Stimulated activated CD8-positive, alpha-beta memory T cell treated with anti-CD3 and anti-CD28 coated beads, Interleukin-15, amount 100 ng/mL, for 48 hours (primary cell): ENCODE measurements at regions not wholly inside any gene's neighbourhood (a gene's known extent, or its start where the extent isn't known, plus 50 kb on each side); places are given as distances from the start of the nearest gene placed in this dataset.
"Not testable (repeated sequence)": the region's sequence is repeated elsewhere in the genome, so short reads cannot be mapped to it uniquely, and the experiment has no call there.

Source experiments
- DNase-seq, 2 donors: peaks; one replicate each; pipeline ENCODE4 v3.0.0-alpha.2; 2020; ENCODE audit warnings: low read depth in 2 of 2

DNA sequence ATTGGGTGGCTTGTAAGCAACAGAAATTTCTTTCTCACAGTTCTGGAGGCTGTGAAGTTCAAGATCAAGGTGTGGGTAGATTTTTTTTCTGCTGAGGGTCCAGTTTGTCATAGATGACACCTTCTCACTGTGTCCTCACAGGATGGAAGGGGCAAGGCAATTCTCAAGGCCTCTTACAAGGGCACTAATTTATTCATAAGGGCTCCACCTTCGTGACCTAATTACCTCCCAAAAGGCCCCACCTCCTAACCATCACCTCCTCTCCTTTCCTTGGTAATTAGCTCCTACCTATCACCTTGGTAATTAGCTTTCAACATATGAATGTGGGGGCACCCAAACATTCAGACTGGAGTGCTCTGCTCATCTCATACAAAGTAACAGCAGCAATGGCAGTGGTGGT is 92.3 kb upstream of the CD44 start:
- DNase-seq: no peak

DNA sequence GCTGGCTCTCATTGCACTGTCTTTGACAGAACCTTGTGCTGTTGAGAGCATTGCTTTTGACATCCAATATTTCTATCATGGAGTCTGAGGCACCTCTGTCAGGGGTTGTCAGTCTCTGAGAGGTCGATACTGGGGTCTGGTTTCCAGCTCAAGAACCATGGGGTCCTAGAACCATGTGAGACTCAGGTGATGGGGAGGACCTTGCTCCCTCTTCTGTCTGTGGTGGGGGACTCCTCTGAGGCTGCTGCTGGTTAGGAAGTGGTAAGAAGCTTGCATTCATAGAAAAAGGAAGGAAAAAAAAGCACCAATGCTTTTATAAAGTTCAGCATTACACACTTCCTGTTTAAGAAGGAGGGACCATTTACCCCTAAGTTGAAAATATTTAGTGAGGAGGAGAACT is 91.8 kb upstream of the CD44 start:
- no peak for DNase-seq

DNA sequence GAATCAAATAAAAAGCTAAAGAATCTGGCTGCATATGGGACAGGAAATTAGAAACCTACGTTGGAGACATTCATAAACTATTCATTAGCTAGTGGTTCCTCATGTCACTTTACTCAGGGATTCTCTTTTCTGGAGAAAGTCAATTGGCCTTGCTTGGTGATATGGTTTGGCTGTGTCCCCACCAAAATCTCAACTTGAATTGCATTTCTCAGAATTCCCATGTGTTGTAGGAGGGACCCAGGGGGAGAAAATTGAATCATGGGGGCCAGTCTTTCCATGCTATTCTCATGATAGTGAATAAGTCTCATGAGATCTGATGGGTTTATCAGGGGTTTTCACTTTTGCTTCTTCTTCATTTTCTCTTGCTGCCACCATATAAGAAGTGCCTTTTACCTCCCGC is 91.2 kb upstream of the CD44 start:
- DNase-seq: no peak

DNA sequence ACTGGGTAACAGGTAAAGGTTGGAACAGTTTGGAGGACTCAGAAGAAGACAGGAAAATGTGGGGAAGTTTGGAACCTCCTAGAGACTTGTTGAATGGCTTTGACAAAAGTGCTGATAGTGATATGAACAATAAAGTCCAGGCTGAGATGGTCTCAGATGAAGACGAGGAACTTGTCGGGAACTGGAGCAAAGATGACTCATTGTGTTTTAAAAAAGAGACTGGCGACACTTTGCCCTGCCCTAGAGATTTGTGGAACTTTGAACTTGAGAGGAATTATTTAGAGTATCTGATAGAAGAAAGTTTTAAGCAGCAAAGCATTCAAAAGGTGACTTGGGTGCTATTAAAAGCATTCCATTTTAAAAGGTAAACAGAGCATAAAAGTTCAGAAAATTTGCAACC is 90.6 kb upstream of the CD44 start:
- not testable (repeated sequence) for DNase-seq

DNA sequence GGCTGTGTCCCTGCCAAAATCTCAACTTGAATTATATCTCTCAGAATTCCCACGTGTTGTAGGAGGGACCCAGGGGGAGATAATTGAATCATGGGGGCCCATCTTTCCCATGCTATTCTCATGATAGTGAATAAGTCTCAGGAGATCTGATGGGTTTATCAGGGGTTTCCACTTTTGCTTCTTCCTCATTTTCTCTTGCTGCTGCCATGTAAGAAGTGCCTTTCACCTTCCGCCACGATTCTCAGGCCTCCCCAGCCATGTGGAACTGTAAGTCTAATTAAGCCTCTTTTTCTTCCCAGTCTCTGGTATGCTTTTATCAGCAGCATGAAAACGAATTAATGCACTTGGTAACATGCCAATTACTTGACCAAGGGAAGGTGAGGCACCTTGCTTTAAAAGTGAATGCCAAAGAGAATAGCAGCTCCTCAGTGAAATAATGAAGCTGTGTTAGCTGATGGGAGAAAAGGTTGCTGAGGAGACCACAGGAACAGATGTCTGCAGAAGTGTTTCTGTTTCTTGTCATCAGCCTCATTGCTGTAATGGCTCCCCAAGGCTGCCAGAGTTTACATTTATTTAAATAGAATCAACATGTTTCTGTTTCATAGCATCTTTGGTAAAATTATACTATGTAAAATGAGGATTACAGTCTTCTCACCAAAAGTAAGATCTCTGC is 89.0 kb upstream of the CD44 start:
- DNase-seq: no peak

DNA sequence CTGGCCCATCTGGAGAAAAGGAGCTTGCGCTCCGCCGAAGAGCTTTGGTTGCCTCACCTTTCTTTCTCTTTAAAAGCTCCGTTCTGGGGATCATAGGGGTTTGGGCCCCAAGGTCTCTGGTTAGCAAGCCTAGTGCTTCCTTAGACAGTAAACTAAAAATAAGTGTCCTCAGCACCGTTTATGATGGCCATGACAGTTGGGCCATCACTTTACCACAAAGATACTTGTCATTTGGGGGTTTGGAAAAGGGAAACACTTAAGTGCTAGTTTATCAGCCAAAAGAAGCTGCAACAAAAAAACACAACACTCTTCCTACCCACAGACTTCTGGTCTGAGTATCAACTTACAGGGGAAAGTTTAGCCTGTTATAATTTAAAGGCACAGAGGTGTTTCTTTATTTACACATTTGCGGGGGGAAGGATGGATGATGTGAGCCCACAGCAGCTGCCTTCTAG is 88.4 kb upstream of the CD44 start:
- DNase-seq: no peak

DNA sequence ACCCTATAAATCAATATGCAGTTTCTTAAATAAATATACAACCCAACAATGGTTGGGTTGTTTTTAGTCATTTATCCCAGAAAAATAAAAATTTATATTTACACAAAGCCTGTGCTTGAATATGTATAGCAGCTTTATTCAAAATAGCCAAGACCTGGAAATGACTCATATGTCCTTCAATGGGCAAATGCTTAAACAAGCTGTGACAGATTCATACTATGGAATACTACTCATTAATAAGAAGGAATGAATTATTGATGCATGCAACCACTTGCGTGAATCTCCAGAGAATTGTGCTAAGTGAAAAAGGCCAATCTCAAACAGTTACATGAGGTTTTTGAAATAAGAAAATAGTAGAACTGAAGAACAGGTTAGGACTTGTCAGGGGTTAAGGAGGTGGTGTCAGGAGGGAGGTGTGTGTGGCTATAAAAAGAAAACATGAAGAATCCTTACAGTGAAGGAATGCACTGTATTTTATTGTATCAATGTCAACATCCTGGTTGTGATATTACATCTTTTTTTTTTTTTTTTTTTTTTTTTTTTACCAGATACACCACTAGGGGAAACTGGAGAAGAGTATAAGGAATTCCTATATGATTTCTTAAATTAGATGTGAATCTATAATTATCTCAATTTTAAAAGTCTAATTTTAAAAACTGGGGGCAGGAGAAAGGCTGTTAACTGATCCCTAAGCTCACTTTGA is 82.4 kb upstream of the CD44 start:
- no peak for DNase-seq

DNA sequence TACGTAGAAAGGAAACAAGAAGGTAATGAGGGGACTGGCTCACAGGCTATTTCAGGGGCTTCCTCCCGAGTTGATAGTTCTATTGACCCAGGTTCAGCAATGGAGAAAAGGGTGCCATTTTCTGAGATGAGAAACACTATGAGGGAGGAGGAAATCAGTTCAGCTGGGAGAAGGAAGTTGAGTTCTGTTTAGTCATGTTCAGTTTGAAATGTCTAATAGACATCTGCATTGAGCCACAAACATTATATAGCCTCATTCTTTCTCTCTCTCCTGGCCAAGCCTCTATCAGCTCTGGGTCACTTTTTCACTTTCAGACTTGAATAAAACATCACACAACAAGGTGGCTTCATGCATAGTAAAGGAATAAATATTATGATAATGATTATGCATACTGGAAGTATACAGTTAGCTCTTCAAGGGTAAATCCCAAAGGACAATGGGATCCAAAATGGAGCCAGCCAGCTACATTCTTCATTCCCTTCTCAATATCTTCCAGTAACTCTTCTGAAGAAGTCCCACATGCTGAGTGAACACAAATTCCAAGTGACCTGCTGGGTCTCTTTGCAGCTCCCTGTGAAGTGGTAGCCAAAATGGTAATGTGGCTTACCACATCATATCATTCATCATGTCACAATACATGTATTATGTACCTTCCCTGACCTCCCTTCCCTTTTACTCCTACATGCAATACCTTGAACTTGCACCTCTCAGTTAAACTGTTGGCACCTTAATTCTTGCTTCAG is 80.9 kb upstream of the CD44 start:
- no peak for DNase-seq

DNA sequence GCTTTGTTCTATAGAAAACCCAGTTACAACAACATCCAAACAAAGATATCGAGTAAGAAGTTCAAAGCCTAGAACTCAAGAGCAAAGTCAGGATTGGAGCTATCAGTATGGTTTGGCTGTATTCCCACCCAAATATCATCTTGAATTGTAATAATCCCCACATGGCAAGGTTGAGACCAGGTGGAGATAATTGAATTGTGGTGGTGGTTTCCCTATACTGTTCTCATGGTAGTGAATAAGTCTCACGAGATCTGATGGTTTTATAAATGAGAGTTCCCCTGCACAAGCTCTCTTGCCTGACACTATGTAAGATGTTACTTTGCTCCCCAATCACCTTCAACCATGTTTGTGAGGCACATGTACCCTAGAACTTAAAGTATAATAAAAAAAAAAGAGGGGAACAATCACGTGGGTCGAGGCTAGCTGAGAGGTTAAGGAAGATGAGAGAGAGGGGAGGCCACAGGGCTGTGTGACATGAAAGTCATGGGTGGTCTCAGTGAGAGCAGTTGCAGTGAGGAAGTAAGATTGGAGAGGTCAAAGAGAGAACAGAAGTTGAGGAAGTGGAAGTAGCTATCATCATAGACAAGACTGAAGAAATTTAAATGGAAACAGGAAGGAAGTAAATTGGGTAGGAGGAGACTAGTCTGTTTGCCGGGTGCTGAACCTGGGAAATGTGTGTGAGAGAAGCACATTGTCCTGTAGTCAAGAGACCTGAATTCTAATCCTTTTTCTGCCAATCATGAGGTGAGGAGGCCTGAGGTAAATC is 80.1 kb upstream of the CD44 start:
- DNase-seq: no peak

DNA sequence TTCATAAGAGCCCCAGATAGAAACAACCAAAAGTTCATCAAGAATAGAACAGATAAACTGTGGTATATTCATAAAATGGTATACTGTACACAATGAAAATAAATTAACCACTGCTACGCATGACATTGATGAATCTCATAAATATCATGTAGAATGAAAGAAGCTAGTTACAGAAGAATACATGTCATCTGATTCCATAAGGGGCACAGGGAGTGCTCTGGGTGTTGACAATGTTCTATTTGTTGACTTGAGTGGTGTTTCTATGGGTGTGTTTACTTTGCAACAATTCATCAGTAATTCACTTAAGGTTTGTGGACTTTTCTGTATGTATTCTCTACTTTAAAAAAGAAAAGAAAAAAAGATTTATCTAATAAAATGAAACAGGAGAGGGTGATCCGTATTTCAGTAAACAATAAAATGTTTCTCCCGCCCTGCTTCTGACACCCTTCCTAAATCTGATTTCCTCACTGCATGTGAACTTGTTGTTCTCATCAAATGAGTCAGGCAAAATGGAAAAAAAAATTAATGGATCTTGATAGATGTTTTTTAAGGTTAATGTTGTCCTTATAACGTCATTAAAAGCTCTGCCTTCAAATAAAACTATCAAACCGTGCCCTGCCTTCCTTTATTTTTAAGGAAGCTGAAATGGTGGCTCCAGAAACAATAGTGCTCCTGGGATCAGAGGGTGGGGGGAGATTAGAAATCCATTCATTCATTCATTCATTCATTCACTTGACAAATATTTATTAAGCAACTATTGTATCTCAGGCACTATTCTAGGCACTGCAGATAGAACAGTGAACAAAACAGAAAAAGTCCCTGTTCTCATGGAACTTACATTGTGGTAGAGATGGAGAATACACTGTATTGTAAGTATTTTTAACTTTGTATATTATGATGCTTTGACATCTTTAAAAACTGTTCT is 77.2 kb upstream of the CD44 start:
- DNase-seq: no peak

DNA sequence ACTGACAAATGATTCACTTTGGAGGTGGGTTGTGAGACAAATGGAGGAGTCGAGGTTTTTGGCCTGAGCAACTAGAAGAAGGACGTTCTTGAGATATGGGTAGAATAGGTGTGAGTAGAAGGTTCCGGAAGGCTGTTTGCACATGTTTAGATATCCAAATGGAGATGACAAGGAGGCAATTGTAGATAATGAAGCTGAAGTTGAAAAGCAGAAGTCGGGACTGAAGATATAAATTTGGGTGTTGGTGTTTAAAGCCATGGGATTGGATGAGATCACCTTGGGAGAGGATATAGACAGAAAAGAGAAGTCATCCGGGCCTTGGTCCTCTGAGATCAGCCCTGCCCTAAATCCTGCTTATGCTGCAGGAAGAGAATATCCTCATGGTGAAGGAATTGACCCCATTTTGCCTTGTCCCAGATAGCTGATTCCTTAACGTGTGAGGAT is 75.5 kb upstream of the CD44 start:
- no peak for DNase-seq

DNA sequence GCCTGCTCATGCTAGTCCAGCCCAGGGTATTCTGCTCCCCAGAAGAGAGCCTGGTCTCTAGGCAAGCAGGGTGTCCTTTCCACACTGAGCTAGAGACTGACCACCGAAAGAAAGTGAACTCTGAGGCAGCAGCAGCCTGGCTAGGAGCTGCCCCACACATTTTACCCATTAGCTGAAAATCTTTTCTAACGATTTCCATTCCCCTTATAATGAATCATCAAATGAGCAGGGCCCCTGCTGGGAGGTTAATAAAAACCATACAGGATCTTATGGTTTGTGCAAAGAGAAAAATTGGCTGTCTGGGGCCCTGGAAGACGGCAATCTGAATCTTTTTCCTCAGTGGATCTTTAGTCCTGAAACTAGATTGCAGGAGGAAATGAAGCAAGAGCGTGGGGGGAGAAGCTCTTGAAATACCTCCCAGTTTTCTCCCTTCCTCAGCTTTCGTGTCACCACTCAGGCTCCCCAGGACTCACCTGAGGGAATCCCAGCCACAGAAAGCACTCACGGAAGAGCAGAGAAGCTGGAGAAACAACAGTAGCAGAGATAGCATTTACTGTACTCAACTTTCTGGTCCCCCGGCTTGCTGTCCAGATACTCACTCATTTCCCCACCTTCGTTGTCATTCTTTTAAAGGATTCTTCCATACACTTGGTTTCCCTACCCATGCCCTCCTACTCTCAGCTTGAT is 74.7 kb upstream of the CD44 start:
- no peak for DNase-seq

DNA sequence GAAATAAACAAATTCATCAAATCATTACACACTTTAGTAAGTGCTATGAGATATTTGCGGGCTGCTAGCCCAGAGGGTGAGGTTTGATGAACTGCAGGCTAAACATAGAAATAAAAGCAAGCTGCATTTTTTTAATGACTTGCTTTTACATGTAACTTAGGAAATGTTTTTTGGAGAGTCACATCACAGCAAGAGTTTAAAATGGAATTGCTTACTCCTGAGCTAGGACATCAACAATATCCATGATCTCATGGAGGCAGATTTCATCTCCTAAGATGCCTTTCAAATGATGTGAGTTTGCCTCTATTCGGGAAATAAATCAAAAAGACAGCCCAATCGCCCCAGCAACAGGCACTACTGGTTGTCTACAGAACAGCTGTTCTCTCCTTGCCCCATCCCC is 73.4 kb upstream of the CD44 start:
- no peak for DNase-seq

DNA sequence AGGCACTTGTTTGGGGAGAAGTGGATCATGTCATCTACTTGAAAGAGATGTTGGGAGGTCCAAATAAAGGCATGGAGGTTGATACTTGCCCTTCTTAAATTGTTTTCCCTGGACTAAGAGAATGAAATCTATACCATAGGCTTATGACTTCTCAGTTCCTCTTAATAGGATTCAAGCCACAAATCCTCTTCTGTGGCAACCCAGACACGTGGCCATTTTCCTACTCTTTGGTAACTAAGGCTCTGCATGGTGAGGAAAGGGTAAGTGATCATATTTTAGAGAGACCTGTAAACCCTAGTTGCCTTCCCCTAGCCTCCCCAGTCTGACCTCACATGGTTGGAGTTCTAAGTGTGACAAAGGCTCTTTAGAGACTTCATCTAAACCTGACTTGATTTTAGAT is 72.9 kb upstream of the CD44 start:
- no peak for DNase-seq

DNA sequence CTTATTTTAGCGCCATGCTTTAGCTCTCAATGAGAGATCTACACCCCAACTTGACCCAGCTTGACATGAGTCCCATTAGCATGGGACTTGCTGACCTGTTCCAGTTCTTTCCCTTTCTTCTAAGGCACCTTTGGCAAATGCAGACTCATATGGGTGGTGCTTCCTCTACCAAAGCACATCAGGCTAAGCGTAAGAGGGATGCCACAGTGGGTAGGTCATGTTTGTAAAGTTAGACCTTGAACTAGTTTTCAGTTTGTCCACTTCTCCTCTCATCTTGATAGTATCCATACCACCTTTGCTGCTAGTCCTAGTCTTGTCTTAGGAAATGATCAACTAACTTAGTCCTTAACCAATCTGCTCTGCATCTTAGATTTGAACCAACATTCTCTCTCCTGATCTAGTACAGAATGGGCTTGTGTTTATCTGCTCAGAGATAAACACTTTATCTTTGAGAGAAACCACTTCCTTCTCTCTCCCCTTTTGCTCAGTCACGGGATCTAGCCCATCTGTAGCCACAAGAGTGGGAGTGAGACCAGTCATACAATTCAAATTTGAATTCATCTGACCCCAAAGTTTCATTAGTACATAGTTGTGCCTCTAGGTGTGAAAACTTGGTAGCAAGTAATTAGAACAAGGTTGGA is 72.1 kb upstream of the CD44 start:
- no peak for DNase-seq

DNA sequence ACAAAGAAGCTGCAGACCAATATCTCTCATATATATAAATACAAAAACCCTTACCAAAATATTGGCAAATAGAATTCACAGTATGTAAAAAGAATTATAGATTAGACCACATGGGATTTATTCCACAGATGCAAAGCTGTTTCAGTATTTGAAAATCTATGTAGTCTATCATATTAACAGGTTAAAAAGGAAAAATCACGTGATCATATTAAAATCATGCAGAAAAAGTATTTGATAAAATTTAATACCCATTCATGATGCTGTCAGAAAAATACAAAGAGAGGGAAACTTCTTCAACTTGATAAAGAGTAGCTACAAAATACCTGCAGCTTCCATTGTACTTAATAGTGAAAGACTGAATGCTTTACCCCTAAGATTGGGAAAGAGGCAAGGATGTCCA is 67.2 kb upstream of the CD44 start:
- DNase-seq: no peak

DNA sequence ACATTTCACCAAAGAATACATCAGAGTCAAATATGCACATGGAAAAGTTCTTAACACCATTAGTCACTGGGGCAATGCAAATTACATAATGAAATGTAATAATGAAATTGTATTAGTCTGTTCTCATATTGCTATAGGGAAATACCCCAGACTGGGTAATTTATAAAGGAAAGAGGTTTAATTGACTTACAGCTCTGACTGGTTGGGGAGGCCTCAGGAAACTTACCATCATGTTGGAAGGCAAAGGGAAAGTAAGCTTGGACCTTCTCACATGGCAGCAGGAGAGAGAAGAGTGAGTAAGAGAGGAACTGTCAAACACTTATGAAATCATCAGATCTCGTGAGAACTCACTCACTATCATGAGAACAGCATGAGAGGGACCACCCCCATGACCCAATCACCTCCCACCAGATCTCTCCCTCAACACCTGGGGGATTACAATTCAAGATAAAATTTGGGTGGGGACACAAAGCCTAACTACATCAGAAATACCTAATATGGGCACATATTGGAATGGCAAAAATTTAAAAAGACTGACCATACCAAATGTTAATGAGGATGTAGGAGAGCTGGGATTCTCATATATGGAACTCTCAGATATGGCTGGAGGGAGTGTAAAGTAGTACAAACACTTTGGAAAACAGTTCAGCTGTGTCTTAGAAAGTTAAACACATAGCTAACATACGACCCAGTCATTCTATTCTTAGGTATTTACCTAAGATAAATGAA is 65.1 kb upstream of the CD44 start:
- no peak for DNase-seq

DNA sequence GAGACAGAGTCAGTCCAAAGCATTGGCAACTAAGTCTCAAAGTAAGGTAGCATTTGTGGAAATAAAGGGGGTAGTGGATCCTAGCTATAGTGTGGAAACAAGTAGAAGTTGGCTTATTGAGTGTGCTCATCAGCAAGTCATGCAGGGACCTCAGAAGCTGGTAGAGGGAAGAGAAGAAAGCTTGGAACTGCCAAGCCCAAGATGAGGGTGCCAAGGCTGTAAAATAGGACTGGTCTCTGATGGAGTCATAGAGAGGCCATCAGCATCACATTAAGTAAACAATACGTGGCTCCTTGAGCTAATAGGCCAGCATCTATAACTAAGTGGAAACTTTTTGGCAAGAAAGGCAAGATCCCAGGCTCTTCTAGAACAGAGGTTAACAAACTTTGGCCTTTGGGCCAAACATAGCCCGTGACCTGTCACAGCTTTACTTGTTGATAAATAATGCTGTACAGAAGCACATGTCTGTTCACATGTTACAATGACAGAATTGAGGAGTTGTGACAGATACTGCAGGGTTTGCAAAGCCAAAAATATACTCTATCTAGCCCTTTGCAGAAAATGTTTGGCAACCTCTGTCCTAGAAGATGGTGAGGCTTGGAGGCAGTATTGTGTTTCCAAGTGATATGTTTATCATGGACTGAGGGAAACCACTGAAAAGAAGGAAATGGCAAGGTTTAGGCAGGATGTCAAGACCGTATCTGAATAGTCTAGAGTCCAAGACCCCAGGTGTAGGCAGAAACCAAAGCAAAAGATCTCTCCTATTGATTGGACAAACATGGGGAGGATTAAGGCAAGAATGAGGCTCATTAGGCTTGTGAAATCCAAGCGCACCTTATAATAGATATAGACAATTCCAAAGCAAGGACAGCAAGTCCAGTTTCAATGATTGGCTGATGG is 62.5 kb upstream of the CD44 start:
- no peak for DNase-seq
